ENCODE measurements at regions not wholly inside any gene's neighbourhood (a gene's known extent, or its start where the extent isn't known, plus 50 kb on each side); places are given as distances from the start of the nearest gene placed in this dataset.
A peak's percentile ranks its signal among the peaks of the same experiment; 100 is the strongest.

DNA sequence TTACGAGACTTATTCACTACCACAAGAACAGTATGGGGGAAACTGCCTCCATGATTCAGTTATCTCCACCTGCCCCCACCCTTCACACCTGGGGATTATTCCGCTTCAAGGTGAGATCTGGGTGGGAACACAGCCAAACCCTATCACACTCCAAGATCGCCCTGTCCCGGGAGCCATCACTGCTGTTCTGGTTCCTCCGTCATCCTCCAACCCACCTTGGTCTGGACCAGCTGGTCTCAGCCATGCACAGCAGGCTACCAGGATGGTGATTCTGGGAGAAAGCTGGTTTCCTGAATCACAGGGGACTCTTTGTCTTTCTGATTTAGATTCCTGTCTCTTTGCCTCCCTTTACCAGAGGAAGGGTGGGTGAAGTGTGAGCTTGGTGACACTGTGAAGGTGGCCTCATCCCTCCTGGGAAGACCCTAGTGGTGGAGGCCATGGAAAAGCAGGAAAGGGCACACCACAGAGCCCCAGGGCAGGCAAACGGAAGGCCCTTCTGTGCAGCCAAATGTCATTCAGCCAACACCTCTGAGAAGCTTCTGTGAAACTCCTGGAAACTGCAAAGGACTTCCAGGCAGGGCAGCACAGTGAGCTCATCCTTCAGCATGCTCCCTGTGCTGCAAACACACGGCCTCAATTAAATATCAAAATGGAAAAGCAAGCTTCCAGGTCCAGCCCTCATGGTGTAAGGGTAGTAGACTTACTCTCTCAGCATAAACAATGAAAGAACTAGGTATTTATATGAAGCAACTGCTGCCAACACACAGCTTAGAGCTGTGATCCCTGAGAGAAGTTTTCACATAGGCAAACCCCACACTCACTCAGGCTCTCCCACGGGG, 169.8 kb downstream of the ANKRD60 start:
- peak overlapping the region in 2 of 3 experiments; percentile 80 to 89; a peak in 2 of 7 replicates for H3K27ac Mint-ChIP-seq

More for the DNA sequence above, 169.8 kb downstream of the ANKRD60 start:
- Histone ChIP-seq H3K9me3 (ENCODE audit: control insufficient read depth, low read depth, low read length) (no peaks in the 10 kb centered on the region), H2BK120ac (ENCODE audit: low read depth, low read length, poor library complexity, severe bottlenecking) (no peak overlapping the region), H3K27ac (ENCODE audit: insufficient read length, low read depth, low read length) (no peak overlapping the region), H3K79me1 (ENCODE audit: insufficient read depth, low read depth, low read length, poor library complexity, severe bottlenecking) (no peaks in the 10 kb centered on the region), H2AK5ac (ENCODE audit: insufficient read length, low read length) (no peak overlapping the region), H3T11ph (ENCODE audit: low read length) (no peak overlapping the region), H2BK20ac (ENCODE audit: low read depth, low read length, poor library complexity, severe bottlenecking) (no peak overlapping the region), H3K9ac (ENCODE audit: extremely low read depth, insufficient read length, low read length) (no peak overlapping the region), H3K18ac (ENCODE audit: insufficient read length, low read depth, low read length) (no peak overlapping the region), H3K4me1 (ENCODE audit: insufficient read depth, low read length) (no peaks in the 10 kb centered on the region), H4K20me1 (ENCODE audit: control insufficient read depth, insufficient read depth, insufficient read length) (no peaks in the 10 kb centered on the region), H3K23ac (ENCODE audit: insufficient read length, low read depth, low read length) (no peak overlapping the region), H2BK15ac (ENCODE audit: low read depth, low read length) (no peak overlapping the region), H2AFZ (ENCODE audit: low read length) (no peak overlapping the region), H3K14ac (ENCODE audit: insufficient read depth, low read length) (no peak overlapping the region), H3K4ac (ENCODE audit: low read depth, low read length) (no peak overlapping the region), H2BK5ac (ENCODE audit: insufficient read length, low read length) (no peak overlapping the region), H3K27me3 (ENCODE audit: insufficient read depth, low read length) (no peaks in the 10 kb centered on the region), H3K23me2 (ENCODE audit: insufficient read length, low read depth, low read length, poor library complexity, severe bottlenecking) (no peaks in the 10 kb centered on the region), H3K79me2 (ENCODE audit: insufficient read depth, low read length) (no peaks in the 10 kb centered on the region), H4K91ac (ENCODE audit: insufficient read length, low read depth, low read length) (no peak overlapping the region), H3K56ac (ENCODE audit: insufficient read length, low read depth, low read length) (no peak overlapping the region), H4K5ac (ENCODE audit: insufficient read length, low read depth, low read length) (no peak overlapping the region), H4K8ac (replicated peaks; ENCODE audit: insufficient read length, low read depth, low read length) (no peak overlapping the region), H2BK12ac (ENCODE audit: insufficient read length, low read depth, low read length) (no peak overlapping the region), H3K4me2 (ENCODE audit: insufficient read depth, insufficient read length, low read length) (no peak overlapping the region)
- Mint-ChIP-seq H3K36me3 (ENCODE audit: insufficient read depth in 1 of 3, low read depth in 3 of 3) (no peaks in the 10 kb centered on the region; a peak in 4 of 7 replicates), H3K9me3 (peaks cover 9 to 13% of the 10 kb centered on the region in 2 experiments; a peak in 3 of 5 replicates), H3K4me1 (peaks cover 35 to 38% of the 10 kb centered on the region in 2 experiments), H3K4me3 (no peak overlapping the region), H3K27me3 (ENCODE audit: low read depth) (peaks cover 4% of the 10 kb centered on the region; the same call in 1 of the 2 replicates)
- DNase-seq, result no peak
- WGBS (ENCODE audit: extremely low coverage, insufficient read length, low lambda C conversion rate), result no CpG with 5 or more reads among the region's 8 CpGs
- TF ChIP-seq, protein P1, sequence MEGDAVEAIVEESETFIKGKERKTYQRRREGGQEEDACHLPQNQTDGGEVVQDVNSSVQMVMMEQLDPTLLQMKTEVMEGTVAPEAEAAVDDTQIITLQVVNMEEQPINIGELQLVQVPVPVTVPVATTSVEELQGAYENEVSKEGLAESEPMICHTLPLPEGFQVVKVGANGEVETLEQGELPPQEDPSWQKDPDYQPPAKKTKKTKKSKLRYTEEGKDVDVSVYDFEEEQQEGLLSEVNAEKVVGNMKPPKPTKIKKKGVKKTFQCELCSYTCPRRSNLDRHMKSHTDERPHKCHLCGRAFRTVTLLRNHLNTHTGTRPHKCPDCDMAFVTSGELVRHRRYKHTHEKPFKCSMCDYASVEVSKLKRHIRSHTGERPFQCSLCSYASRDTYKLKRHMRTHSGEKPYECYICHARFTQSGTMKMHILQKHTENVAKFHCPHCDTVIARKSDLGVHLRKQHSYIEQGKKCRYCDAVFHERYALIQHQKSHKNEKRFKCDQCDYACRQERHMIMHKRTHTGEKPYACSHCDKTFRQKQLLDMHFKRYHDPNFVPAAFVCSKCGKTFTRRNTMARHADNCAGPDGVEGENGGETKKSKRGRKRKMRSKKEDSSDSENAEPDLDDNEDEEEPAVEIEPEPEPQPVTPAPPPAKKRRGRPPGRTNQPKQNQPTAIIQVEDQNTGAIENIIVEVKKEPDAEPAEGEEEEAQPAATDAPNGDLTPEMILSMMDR (conservative IDR thresholded peaks at IDR 0.05), result no peak
